Heart left ventricle (tissue), 13 donors: ENCODE measurements at regions not wholly inside any gene's neighbourhood (a gene's known extent, or its start where the extent isn't known, plus 50 kb on each side); places are given as distances from the start of the nearest gene placed in this dataset.

Source experiments
- CTCF ChIP-seq, 12 donors: fragments of 200-600 bp; sonication (generic) in 4 of 12; IDR thresholded peaks; one replicate each; pipeline versions ENCODE4 v1.5.0 to v1.8.0; 2018 to 2022; ENCODE audit warnings: antibody characterized with exemption in 12 of 12, mild to moderate bottlenecking in 5 of 12
- POLR2A ChIP-seq, 2 donors: fragments of 450-650 bp; IDR thresholded peaks; one replicate each; pipeline ENCODE4 v1.6.1; 2017; ENCODE audit warnings: antibody characterized with exemption in 2 of 2, mild to moderate bottlenecking in 2 of 2, moderate library complexity in 2 of 2
- donor health status: ischemic (EF 13 %, LVEDD 7.1; RV severe dilation, severe dysfunction).
- donor health status: DM: no; HTN: yes; CAD: no.
- donor health status: DM: no; HTN: no; CAD: no.
- donor health status: ischemic (EF 25% LVEDD 6.9; RV normal size, moderate dysfunction).
- donor health status: ischemic (EF 25% LVEDD 5.7; RV mildly dilated, moderate dysfunction).
- donor health status: ischemic (EF 35%, LVEDD 5.7; RV mildly dilated, moderate dysfunction).
- donor health status: nonischemic (EF 11% LVEDD 7.7; RV severe dilation, severe dysfunction).
- donor health status: DM: yes; HTN: yes; CAD: no.
- donor health status: PGD.
- donor health status: ischemic (EF 29% LVEDD 5.4; RV normal size, mild dysfunction).
- donor health status: nonischemic (EF 23%, LVEDD 6.1; RV moderate dilation, normal function).

GRCh38 chr2:147062073-147062472 is 782.8 kb upstream of the ACVR2A start:
- no peak for TF ChIP-seq CTCF (IDR thresholded peaks at IDR 0.05)
- TF ChIP-seq POLR2A (IDR thresholded peaks at IDR 0.05), result no peak
